ENCODE measurements at regions not wholly inside any gene's neighbourhood (a gene's known extent, or its start where the extent isn't known, plus 50 kb on each side); places are given as distances from the start of the nearest gene placed in this dataset.
"Not testable (repeated sequence)": the region's sequence is repeated elsewhere in the genome, so short reads cannot be mapped to it uniquely, and the experiment has no call there.

DNA sequence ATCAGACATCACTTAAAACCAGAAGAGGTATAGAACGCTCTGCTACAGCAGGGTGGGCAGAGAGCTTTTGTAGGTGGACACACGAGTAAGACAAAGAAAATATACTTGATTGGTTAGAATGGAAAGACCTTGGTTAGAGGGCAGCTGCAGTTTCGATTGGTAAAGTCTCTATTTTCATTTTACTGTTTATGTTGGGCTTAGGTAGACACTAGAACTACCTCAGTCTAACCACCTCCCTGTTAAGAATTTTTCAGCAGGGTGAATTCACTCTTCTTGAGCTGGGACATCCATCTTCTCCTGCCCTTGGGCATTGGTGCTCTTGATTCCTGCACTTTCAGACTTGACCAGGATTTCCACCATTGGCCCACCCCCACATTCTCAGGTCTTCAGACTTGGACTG lies 116.3 kb downstream of the BASP1 start:
- H3K4me1 Mint-ChIP-seq (ENCODE audit: low read depth): peaks cover 14% of the 10 kb centered on the region
- no peaks in the 10 kb centered on the region for H3K27me3 Mint-ChIP-seq
- H3K9me3 Mint-ChIP-seq (ENCODE audit: low read depth): peaks cover 14% of the 10 kb centered on the region
- no peak for DNase-seq (ENCODE audit: low spot score, unreplicated experiment)
- H3K36me3 Mint-ChIP-seq (ENCODE audit: insufficient read depth): peaks cover 1% of the 10 kb centered on the region
- no peak overlapping the region for H3K4me3 Mint-ChIP-seq (ENCODE audit: low read depth)
- TF ChIP-seq, protein P1, sequence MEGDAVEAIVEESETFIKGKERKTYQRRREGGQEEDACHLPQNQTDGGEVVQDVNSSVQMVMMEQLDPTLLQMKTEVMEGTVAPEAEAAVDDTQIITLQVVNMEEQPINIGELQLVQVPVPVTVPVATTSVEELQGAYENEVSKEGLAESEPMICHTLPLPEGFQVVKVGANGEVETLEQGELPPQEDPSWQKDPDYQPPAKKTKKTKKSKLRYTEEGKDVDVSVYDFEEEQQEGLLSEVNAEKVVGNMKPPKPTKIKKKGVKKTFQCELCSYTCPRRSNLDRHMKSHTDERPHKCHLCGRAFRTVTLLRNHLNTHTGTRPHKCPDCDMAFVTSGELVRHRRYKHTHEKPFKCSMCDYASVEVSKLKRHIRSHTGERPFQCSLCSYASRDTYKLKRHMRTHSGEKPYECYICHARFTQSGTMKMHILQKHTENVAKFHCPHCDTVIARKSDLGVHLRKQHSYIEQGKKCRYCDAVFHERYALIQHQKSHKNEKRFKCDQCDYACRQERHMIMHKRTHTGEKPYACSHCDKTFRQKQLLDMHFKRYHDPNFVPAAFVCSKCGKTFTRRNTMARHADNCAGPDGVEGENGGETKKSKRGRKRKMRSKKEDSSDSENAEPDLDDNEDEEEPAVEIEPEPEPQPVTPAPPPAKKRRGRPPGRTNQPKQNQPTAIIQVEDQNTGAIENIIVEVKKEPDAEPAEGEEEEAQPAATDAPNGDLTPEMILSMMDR (IDR thresholded peaks at IDR 0.05; ENCODE audit: unreplicated experiment): no peak
- H3K27ac Mint-ChIP-seq: no peak overlapping the region

DNA sequence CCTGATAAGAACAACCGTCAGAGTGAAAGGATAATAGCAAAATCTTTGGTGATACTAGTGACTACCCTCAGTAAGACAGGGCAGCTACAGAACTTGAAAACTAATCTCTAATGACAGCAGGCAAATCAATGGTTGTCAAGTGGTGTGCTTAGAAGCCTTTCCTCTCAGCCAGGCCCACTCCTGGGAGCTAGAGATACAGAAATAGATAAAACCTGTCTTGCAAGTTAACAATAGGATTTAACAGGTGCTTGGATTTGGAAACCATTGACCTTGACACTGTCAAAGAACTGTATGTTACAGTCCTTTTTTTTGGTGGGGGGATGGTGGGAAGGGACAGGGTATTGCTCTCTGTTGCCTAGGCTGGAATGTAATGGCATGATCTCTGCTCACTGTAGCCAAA lies 118.6 kb downstream of the BASP1 start:
- Mint-ChIP-seq H3K27ac (no peak overlapping the region), H3K36me3 (ENCODE audit: insufficient read depth) (peaks cover 1% of the 10 kb centered on the region)
- no peak for DNase-seq (ENCODE audit: low spot score, unreplicated experiment)

DNA sequence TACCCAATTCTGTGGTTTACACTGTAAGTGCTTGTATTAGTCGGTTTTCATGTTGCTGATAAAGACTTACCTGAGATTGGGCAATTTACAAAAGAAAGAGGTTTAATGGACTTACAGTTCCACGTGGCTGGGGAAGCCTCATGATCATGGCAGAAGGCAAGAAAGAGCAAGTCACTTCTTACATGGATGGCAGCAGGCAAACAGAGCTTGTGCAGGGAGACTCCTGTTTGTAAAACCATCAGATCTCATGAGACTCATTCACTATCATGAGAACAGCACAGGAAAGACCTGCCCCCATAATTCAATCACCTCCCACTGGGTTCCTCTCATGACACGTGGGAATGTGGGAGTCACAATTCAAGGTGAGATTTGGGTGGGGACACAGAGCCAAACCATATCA lies 119.3 kb downstream of the BASP1 start:
- H3K4me1 Mint-ChIP-seq (ENCODE audit: low read depth); H3K4me3 Mint-ChIP-seq (ENCODE audit: low read depth); H3K36me3 Mint-ChIP-seq (ENCODE audit: insufficient read depth); H3K27me3 Mint-ChIP-seq; H3K27ac Mint-ChIP-seq; DNase-seq (ENCODE audit: low spot score, unreplicated experiment): not testable (repeated sequence)
- peaks cover 12% of the 10 kb centered on the region for H3K9me3 Mint-ChIP-seq (ENCODE audit: low read depth)

More for the DNA sequence above, 118.6 kb downstream of the BASP1 start:
- no peaks in the 10 kb centered on the region for H3K27me3 Mint-ChIP-seq
- TF ChIP-seq, protein P1 (IDR thresholded peaks at IDR 0.05; ENCODE audit: unreplicated experiment): no peak
- peaks cover 16% of the 10 kb centered on the region for H3K9me3 Mint-ChIP-seq (ENCODE audit: low read depth)
- H3K4me1 Mint-ChIP-seq (ENCODE audit: low read depth): peaks cover 8% of the 10 kb centered on the region
- no peak overlapping the region for H3K4me3 Mint-ChIP-seq (ENCODE audit: low read depth)

DNA sequence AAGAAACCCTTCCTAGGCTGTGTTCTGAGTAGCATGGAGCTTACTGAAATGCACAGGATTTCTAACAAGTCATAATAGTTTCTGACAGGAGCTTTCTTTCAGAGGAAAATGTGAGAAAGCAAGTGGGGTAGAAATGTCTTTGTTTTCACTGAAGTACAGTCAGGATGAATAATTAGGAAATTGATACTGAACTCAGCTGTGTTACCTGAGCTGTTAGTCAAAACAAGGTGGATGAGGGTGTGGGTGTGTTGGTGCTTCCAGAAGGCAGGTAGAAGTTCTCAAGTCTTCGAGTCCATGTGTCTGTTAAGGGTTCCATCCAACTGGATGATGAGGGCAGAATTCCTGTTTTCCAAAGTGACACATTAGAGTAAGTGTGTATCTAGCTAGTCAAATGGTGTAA lies 122.4 kb downstream of the BASP1 start:
- Mint-ChIP-seq H3K27ac (no peak overlapping the region), H3K36me3 (ENCODE audit: insufficient read depth) (peaks cover 1% of the 10 kb centered on the region), H3K4me1 (ENCODE audit: low read depth) (peaks cover 15% of the 10 kb centered on the region), H3K9me3 (ENCODE audit: low read depth) (peaks cover 7% of the 10 kb centered on the region), H3K27me3 (no peaks in the 10 kb centered on the region), H3K4me3 (ENCODE audit: low read depth) (no peak overlapping the region)
- TF ChIP-seq, protein P1 (IDR thresholded peaks at IDR 0.05; ENCODE audit: unreplicated experiment): no peak
- DNase-seq (ENCODE audit: low spot score, unreplicated experiment): no peak

- peaks cover 7% of the 10 kb centered on the region for H3K9me3 Mint-ChIP-seq (ENCODE audit: low read depth)
- peaks cover 15% of the 10 kb centered on the region for H3K4me1 Mint-ChIP-seq (ENCODE audit: low read depth)
- peaks cover 1% of the 10 kb centered on the region for H3K36me3 Mint-ChIP-seq (ENCODE audit: insufficient read depth)
- TF ChIP-seq, protein P1 (IDR thresholded peaks at IDR 0.05; ENCODE audit: unreplicated experiment): no peak
- no peaks in the 10 kb centered on the region for H3K27me3 Mint-ChIP-seq
- no peak overlapping the region for H3K27ac Mint-ChIP-seq
- DNase-seq (ENCODE audit: low spot score, unreplicated experiment): no peak
- H3K4me3 Mint-ChIP-seq (ENCODE audit: low read depth): no peak overlapping the region
These were observed 122.9 kb downstream of the BASP1 start for GRCh38 chr5:17340379-17340778.

GRCh38 chr5:17340819-17341218 lies 123.4 kb downstream of the BASP1 start:
- Mint-ChIP-seq H3K4me1 (ENCODE audit: low read depth) (peaks cover 11% of the 10 kb centered on the region), H3K9me3 (ENCODE audit: low read depth) (peaks cover 7% of the 10 kb centered on the region), H3K27me3 (no peaks in the 10 kb centered on the region), H3K27ac (no peak overlapping the region), H3K4me3 (ENCODE audit: low read depth) (no peak overlapping the region), H3K36me3 (ENCODE audit: insufficient read depth) (peaks cover 1% of the 10 kb centered on the region)
- no peak for DNase-seq (ENCODE audit: low spot score, unreplicated experiment)
- TF ChIP-seq, protein P1 (IDR thresholded peaks at IDR 0.05; ENCODE audit: unreplicated experiment): no peak
